B cell (primary cell): ENCODE measurements at regions not wholly inside any gene's neighbourhood (a gene's known extent, or its start where the extent isn't known, plus 50 kb on each side); places are given as distances from the start of the nearest gene placed in this dataset.

Source experiments
- ATAC-seq: fragments of 200-7000 bp; cut with Tn5 transposase; one replicate; pipeline ENCODE4 v1.10.0; 2021; ENCODE audit warnings: low read depth, mild to moderate bottlenecking, moderate number of reproducible peaks, moderate library complexity
- CTCF ChIA-PET: fragments of 350-600 bp; sonication (Branson Sonifier 250); formaldehyde crosslinking; loops from one replicate; lab custom pipeline; 2021; ENCODE audit warnings: antibody characterized with exemption, inconsistent platforms; lab: Charles Lee
- POLR2A ChIA-PET: fragments of 350-600 bp; sonication (Branson Sonifier 250); formaldehyde crosslinking; loops from one replicate; lab custom pipeline; 2021; ENCODE audit warnings: antibody characterized with exemption; lab: Charles Lee
- DNase-seq: peaks from one replicate; pipeline ENCODE4 v3.0.0; 2013
- H2AFZ ChIP-seq: 2 replicates; pipeline ENCODE4 v1.6.1; 2012; ENCODE audit warnings: mild to moderate bottlenecking, low read depth, low read length; ENCODE audit not compliant: insufficient read depth, poor library complexity, severe bottlenecking
- H3K27ac ChIP-seq, 2 donors: 1 replicate in 1 of 2; 2 replicates in 1 of 2; pipeline ENCODE4 v1.5.1; 2012 to 2013; ENCODE audit warnings: low read length in 2 of 2, mild to moderate bottlenecking in 2 of 2, moderate library complexity in 1 of 2
- H3K27me3 ChIP-seq, 4 experiments: fragments of 200-600 bp in 1 of 4; sonication (generic) in 1 of 4; replicated peaks in 1 of 4; 1 replicate in 2 of 4; 2 replicates in 2 of 4; pipeline versions ENCODE4 v1.6.1 to v1.7.0; 2013 to 2016; ENCODE audit warnings: low read length in 3 of 4, mild to moderate bottlenecking in 2 of 4, mixed read lengths in 1 of 4, moderate library complexity in 1 of 4; ENCODE audit not compliant: insufficient read depth in 4 of 4, control insufficient read depth in 3 of 4; ENCODE audit errors: control extremely low read depth in 1 of 4
- H3K36me3 ChIP-seq, 2 experiments: replicated peaks in 1 of 2; 1 replicate in 1 of 2; 2 replicates in 1 of 2; pipeline versions ENCODE4 v1.6.1 to v1.7.1; 2013; ENCODE audit warnings: low read length in 1 of 2; ENCODE audit not compliant: insufficient read depth in 2 of 2, control insufficient read depth in 1 of 2; ENCODE audit errors: control extremely low read depth in 1 of 2, extremely low read depth in 1 of 2
- H3K4me1 ChIP-seq, 2 donors: fragments of 200-600 bp in 1 of 2; sonication (generic) in 1 of 2; 1 replicate in 1 of 2; 2 replicates in 1 of 2; pipeline versions ENCODE4 v1.5.1 to v1.6.1; 2013 to 2017; ENCODE audit warnings: low read length in 2 of 2; ENCODE audit not compliant: control insufficient read depth in 2 of 2, insufficient read depth in 2 of 2
- H3K4me2 ChIP-seq: replicated peaks from 2 replicates; pipeline ENCODE3; 2012; ENCODE audit warnings: mild to moderate bottlenecking, low read depth, low read length; ENCODE audit not compliant: poor library complexity, severe bottlenecking
- H3K4me3 ChIP-seq, 5 experiments: fragments of 200-600 bp in 1 of 5; sonication (generic) in 1 of 5; 1 replicate in 3 of 5; 2 replicates in 2 of 5; pipeline versions ENCODE4 v1.5.1 to v1.7.0; 2011 to 2016; ENCODE audit warnings: low read length in 4 of 5, mild to moderate bottlenecking in 4 of 5, low read depth in 2 of 5, control low read depth in 1 of 5, moderate library complexity in 1 of 5; ENCODE audit not compliant: insufficient read depth in 1 of 5; ENCODE audit errors: control extremely low read depth in 1 of 5, extremely low read depth in 1 of 5
- H3K79me2 ChIP-seq: fragments of 200-600 bp; sonication (generic); one replicate; pipeline ENCODE4 v1.6.0; 2016; ENCODE audit warnings: low read length; ENCODE audit not compliant: control insufficient read depth, insufficient read depth
- H3K9ac ChIP-seq: fragments of 200-600 bp; sonication (generic); 2 replicates; pipeline ENCODE4 v1.6.1; 2017; ENCODE audit warnings: mild to moderate bottlenecking, low read length, moderate library complexity
- H3K9me3 ChIP-seq, 3 donors: one replicate each; pipeline versions ENCODE4 v1.6.1 to v1.7.1; 2013; ENCODE audit warnings: low read length in 2 of 3; ENCODE audit not compliant: control insufficient read depth in 2 of 3, insufficient read depth in 1 of 3; ENCODE audit errors: control extremely low read depth in 1 of 3
- H4K20me1 ChIP-seq: 2 replicates; pipeline ENCODE4 v1.6.0; 2012; ENCODE audit warnings: mild to moderate bottlenecking, low read length; ENCODE audit not compliant: insufficient read depth, control insufficient read depth, poor library complexity, severe bottlenecking
- H3K27ac Mint-ChIP-seq: one replicate; pipeline ENCODE4 v1.8.0; 2021; ENCODE audit warnings: mixed read lengths
- H3K27me3 Mint-ChIP-seq: one replicate; pipeline ENCODE4 v1.8.0; 2021; ENCODE audit warnings: mixed read lengths
- H3K4me1 Mint-ChIP-seq: one replicate; pipeline ENCODE4 v1.8.0; 2021; ENCODE audit warnings: mixed read lengths
- H3K4me3 Mint-ChIP-seq: one replicate; pipeline ENCODE4 v1.8.0; 2021; ENCODE audit warnings: mixed read lengths
- H3K9me3 Mint-ChIP-seq: one replicate; pipeline ENCODE4 v1.8.0; 2022; ENCODE audit warnings: mixed read lengths; ENCODE audit not compliant: insufficient read depth
- CTCF ChIP-seq: fragments of 200-600 bp; IDR thresholded peaks from one replicate; pipeline ENCODE4 v1.8.0; 2022; ENCODE audit warnings: antibody characterized with exemption, mild to moderate bottlenecking
- EZH2 ChIP-seq: IDR thresholded peaks from 2 replicates; pipeline ENCODE4 v1.6.1; 2012; ENCODE audit warnings: borderline replicate concordance, low read depth, mild to moderate bottlenecking, moderate library complexity, low read length; ENCODE audit not compliant: insufficient read depth, poor library complexity, severe bottlenecking
- WGBS: methylation state at CpG from one replicate; pipeline ENCODE4 v1.1.5; 2013; ENCODE audit warnings: missing lambda C conversion rate; ENCODE audit not compliant: insufficient coverage; 5-methylcytosine and 5-hydroxymethylcytosine counted together
- intact Hi-C: fragments of 100-400 bp; cut with micrococcal nuclease; formaldehyde crosslinking; loops from one replicate; pipeline ENCODE4 v1.10.0; 2022

GRCh38 chr13:104204177-104204576 is 1138.0 kb upstream of the SLC10A2 start:
- no peak overlapping the region for H3K27ac Mint-ChIP-seq
- Histone ChIP-seq H2AFZ (no peak overlapping the region), H3K4me2 (no peak overlapping the region), H3K27ac (no peak overlapping the region), H3K27me3 (no peaks in the 10 kb centered on the region), H3K4me3 (no peak overlapping the region), H3K4me1 (no peaks in the 10 kb centered on the region), H3K36me3 (no peaks in the 10 kb centered on the region), H4K20me1 (no peaks in the 10 kb centered on the region), H3K9ac (no peak overlapping the region), H3K9me3 (no peaks in the 10 kb centered on the region), H3K79me2 (no peaks in the 10 kb centered on the region)
- intact Hi-C loops = no loop called here
- ChIA-PET POLR2A (no interaction called here), CTCF (no interaction called here)
- TF ChIP-seq CTCF (no peak), EZH2 (no peak)
- DNase-seq (no peak), ATAC-seq (no peak)
- H3K9me3 Mint-ChIP-seq = peaks cover 5% of the 10 kb centered on the region
- no peaks in the 10 kb centered on the region for H3K4me1 Mint-ChIP-seq
- WGBS = no CpG with 5 or more reads among the region's 2 CpGs
- H3K4me3 Mint-ChIP-seq = no peak overlapping the region
- H3K27me3 Mint-ChIP-seq = no peaks in the 10 kb centered on the region

GRCh38 chr13:104198801-104199200 is 1132.6 kb upstream of the SLC10A2 start:
- Mint-ChIP-seq H3K9me3 (peaks cover 7% of the 10 kb centered on the region), H3K27ac (no peak overlapping the region), H3K27me3 (no peaks in the 10 kb centered on the region), H3K4me1 (no peaks in the 10 kb centered on the region), H3K4me3 (no peak overlapping the region)
- Histone ChIP-seq H2AFZ (no peak overlapping the region), H4K20me1 (no peaks in the 10 kb centered on the region), H3K4me1 (no peaks in the 10 kb centered on the region), H3K4me3 (no peak overlapping the region), H3K27me3 (no peaks in the 10 kb centered on the region), H3K36me3 (no peaks in the 10 kb centered on the region), H3K9me3 (peaks cover 0 to 3% (median 0%) of the 10 kb centered on the region in 3 donors), H3K4me2 (no peak overlapping the region), H3K9ac (no peak overlapping the region), H3K79me2 (no peaks in the 10 kb centered on the region), H3K27ac (no peak overlapping the region)
- no peak for TF ChIP-seq CTCF
- TF ChIP-seq EZH2 = no peak
- ATAC-seq = no peak
- DNase-seq = no peak
- CTCF ChIA-PET = no interaction called here
- WGBS = no CpG with 5 or more reads among the region's 1 CpG
- POLR2A ChIA-PET = no interaction called here
- intact Hi-C loops = no loop called here
